Amniotic epithelial cell (primary cell): ENCODE measurements at regions not wholly inside any gene's neighbourhood (a gene's known extent, or its start where the extent isn't known, plus 50 kb on each side); places are given as distances from the start of the nearest gene placed in this dataset.

Experiments used
- DNase-seq: peaks from one replicate; pipeline ENCODE4 v3.0.0-alpha.2; 2010; ENCODE audit warnings: low read depth

GRCh38 chr6:89028774-89029173 lies 51.8 kb upstream of the PNRC1 start:
- no peak for DNase-seq

- no peak for DNase-seq
Measured at GRCh38 chr6:89027756-89028155, 52.8 kb upstream of the PNRC1 start.

GRCh38 chr6:89026151-89026550 lies 54.4 kb upstream of the PNRC1 start:
- DNase-seq: no peak

- no peak for DNase-seq
Measured at GRCh38 chr6:89025633-89026032, 54.9 kb upstream of the PNRC1 start.

- DNase-seq: no peak
Measured at GRCh38 chr6:89024456-89024855, 56.1 kb upstream of the PNRC1 start.

GRCh38 chr6:89023591-89024441 lies 56.7 kb upstream of the PNRC1 start:
- peak; percentile 59 for DNase-seq

GRCh38 chr6:89022798-89023197 lies 57.8 kb upstream of the PNRC1 start:
- peak; percentile 74 for DNase-seq

GRCh38 chr6:89021629-89022028 lies 58.2 kb upstream of the RNGTT start:
- no peak for DNase-seq

- DNase-seq: no peak
Measured at GRCh38 chr6:89015971-89016370, 52.6 kb upstream of the RNGTT start.

- no peak for DNase-seq
Measured at GRCh38 chr6:89013438-89013837, 50.0 kb upstream of the RNGTT start.
